Keratinocyte (primary cell): ENCODE measurements at regions not wholly inside any gene's neighbourhood (a gene's known extent, or its start where the extent isn't known, plus 50 kb on each side); places are given as distances from the start of the nearest gene placed in this dataset.

Experiments
- DNase-seq: peaks from one replicate; pipeline ENCODE4 v3.0.0-alpha.2; 2011; ENCODE audit warnings: low read depth, missing footprints, low spot score
- FAIRE-seq: peaks from 2 replicates; lab custom pipeline; 2011; peaks lifted over from hg19 to GRCh38; lab: Jason Lieb, UNC
- H2AFZ ChIP-seq: 2 replicates; pipeline ENCODE4 v1.6.0; 2012; ENCODE audit warnings: low read length, control low read depth, inconsistent platforms; ENCODE audit not compliant: control insufficient read depth
- H3K27ac ChIP-seq: 2 replicates; pipeline ENCODE4 v1.5.1; 2011; ENCODE audit warnings: low read length; ENCODE audit not compliant: control insufficient read depth, insufficient read depth
- H3K27me3 ChIP-seq: 3 replicates; pipeline ENCODE4 v1.6.0; 2011; ENCODE audit warnings: low read length; ENCODE audit not compliant: control insufficient read depth, insufficient read depth; ENCODE audit errors: extremely low read depth
- H3K36me3 ChIP-seq, 2 experiments: 2 replicates in 1 of 2; 3 replicates in 1 of 2; pipeline ENCODE4 v1.5.1; 2011; ENCODE audit warnings: low read length in 2 of 2, mild to moderate bottlenecking in 1 of 2; ENCODE audit not compliant: control insufficient read depth in 2 of 2, insufficient read depth in 2 of 2; ENCODE audit errors: extremely low read depth in 1 of 2
- H3K4me1 ChIP-seq: 3 replicates; pipeline ENCODE4 v1.5.1; 2011; ENCODE audit warnings: low read length; ENCODE audit not compliant: control insufficient read depth, insufficient read depth; ENCODE audit errors: extremely low read depth
- H3K4me2 ChIP-seq: 3 replicates; pipeline ENCODE4 v1.6.0; 2011; ENCODE audit warnings: low read depth, low read length; ENCODE audit not compliant: control insufficient read depth, insufficient read depth; ENCODE audit errors: extremely low read depth
- H3K4me3 ChIP-seq, 3 experiments: fragments of 200-600 bp in 1 of 3; sonication (generic) in 1 of 3; 2 replicates in 2 of 3; 3 replicates in 1 of 3; pipeline ENCODE4 v1.5.1; 2011 to 2016; ENCODE audit warnings: low read length in 3 of 3, mild to moderate bottlenecking in 3 of 3, control low read depth in 2 of 3, inconsistent platforms in 1 of 3, low read depth in 1 of 3, mixed read lengths in 1 of 3, mixed run types in 1 of 3, moderate library complexity in 1 of 3; ENCODE audit not compliant: control insufficient read depth in 2 of 3, insufficient read depth in 2 of 3; ENCODE audit errors: extremely low read depth in 1 of 3
- H3K79me2 ChIP-seq: 2 replicates; pipeline ENCODE4 v1.6.0; 2012; ENCODE audit warnings: low read length; ENCODE audit not compliant: control insufficient read depth, insufficient read depth
- H3K9ac ChIP-seq: 3 replicates; pipeline ENCODE4 v1.6.0; 2011; ENCODE audit warnings: low read length; ENCODE audit not compliant: control insufficient read depth, insufficient read depth; ENCODE audit errors: extremely low read depth
- H3K9me1 ChIP-seq: 3 replicates; pipeline ENCODE4 v1.6.0; 2011; ENCODE audit warnings: low read length; ENCODE audit not compliant: control insufficient read depth, insufficient read depth; ENCODE audit errors: extremely low read depth
- H3K9me3 ChIP-seq: 2 replicates; pipeline ENCODE4 v1.5.1; 2012; ENCODE audit warnings: low read depth, low read length; ENCODE audit not compliant: control insufficient read depth
- H4K20me1 ChIP-seq: 3 replicates; pipeline ENCODE4 v1.6.0; 2011; ENCODE audit warnings: low read length; ENCODE audit not compliant: control insufficient read depth, insufficient read depth; ENCODE audit errors: extremely low read depth
- EZH2 ChIP-seq: IDR thresholded peaks from one replicate; pipeline ENCODE4 v1.6.1; 2012; ENCODE audit warnings: inconsistent platforms, mild to moderate bottlenecking, low read length, moderate library complexity
- dilution Hi-C: fragments of 300-500 bp; cut with MboI; formaldehyde crosslinking; loops from one replicate; pipeline ENCODE4 v1.7.0; 2020; ENCODE audit warnings: low sequenced_read_pairs; ENCODE audit not compliant: extremely low pct_ligation_motif_present
- TF ChIP-seq, protein P1 (sequence below), 3 experiments: IDR thresholded peaks in 1 of 3; conservative IDR thresholded peaks in 1 of 3; optimal IDR thresholded peaks in 1 of 3; 2 replicates in 2 of 3; 3 replicates in 1 of 3; pipeline versions ENCODE3 to v1.5.1; 2011; ENCODE audit warnings: low read length in 3 of 3, mild to moderate bottlenecking in 3 of 3, moderate library complexity in 2 of 3, control low read depth in 1 of 3, inconsistent platforms in 1 of 3; ENCODE audit not compliant: insufficient read depth in 2 of 3; ENCODE audit errors: extremely low read depth in 1 of 3

DNA sequence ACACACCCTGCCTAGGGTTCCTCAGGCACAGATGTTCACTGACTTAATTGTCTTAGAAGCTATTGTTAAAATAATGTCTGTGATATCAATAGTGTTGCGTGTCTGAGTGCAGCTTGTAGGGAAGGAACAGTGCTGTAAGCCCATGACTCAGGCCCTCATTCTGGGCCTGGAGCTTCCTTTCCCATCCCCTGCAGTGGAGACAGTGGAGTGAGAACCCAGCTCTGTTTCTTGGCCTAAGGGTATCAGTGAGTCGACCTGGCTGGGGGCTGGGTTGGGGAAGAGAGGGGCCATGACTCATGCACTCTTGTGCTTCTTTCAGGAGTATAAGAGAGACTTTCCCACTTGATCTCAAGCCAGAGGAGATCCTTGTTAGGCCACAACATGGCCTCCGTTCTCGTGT lies 106.8 kb downstream of the HRH4 start:
- FAIRE-seq (peak; percentile 90), DNase-seq (peak; percentile 84)
- H3K9me1 ChIP-seq: no peaks in the 10 kb centered on the region
- dilution Hi-C loops: no loop called here
- no peaks in the 10 kb centered on the region for H4K20me1 ChIP-seq
- no peaks in the 10 kb centered on the region for H3K9me3 ChIP-seq
- H3K4me1 ChIP-seq: peaks cover 14% of the 10 kb centered on the region
- no peaks in the 10 kb centered on the region for H3K27me3 ChIP-seq
- no peaks in the 10 kb centered on the region for H3K36me3 ChIP-seq
- peak overlapping the region; percentile 69 for H3K9ac ChIP-seq
- no peak overlapping the region for H3K4me3 ChIP-seq
- H3K27ac ChIP-seq: peak overlapping the region; percentile 93
- H3K4me2 ChIP-seq: peak overlapping the region; percentile 60
- no peak for TF ChIP-seq EZH2
- TF ChIP-seq, protein P1, sequence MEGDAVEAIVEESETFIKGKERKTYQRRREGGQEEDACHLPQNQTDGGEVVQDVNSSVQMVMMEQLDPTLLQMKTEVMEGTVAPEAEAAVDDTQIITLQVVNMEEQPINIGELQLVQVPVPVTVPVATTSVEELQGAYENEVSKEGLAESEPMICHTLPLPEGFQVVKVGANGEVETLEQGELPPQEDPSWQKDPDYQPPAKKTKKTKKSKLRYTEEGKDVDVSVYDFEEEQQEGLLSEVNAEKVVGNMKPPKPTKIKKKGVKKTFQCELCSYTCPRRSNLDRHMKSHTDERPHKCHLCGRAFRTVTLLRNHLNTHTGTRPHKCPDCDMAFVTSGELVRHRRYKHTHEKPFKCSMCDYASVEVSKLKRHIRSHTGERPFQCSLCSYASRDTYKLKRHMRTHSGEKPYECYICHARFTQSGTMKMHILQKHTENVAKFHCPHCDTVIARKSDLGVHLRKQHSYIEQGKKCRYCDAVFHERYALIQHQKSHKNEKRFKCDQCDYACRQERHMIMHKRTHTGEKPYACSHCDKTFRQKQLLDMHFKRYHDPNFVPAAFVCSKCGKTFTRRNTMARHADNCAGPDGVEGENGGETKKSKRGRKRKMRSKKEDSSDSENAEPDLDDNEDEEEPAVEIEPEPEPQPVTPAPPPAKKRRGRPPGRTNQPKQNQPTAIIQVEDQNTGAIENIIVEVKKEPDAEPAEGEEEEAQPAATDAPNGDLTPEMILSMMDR (optimal IDR thresholded peaks at IDR 0.05 in 1 of 3, IDR thresholded peaks at IDR 0.05 in 1 of 3, conservative IDR thresholded peaks at IDR 0.05 in 1 of 3; ENCODE audit: extremely low read depth in 1 of 3, insufficient read depth in 2 of 3, low read length in 3 of 3): no peak
- peak overlapping the region; percentile 82 for H2AFZ ChIP-seq
- no peaks in the 10 kb centered on the region for H3K79me2 ChIP-seq

DNA sequence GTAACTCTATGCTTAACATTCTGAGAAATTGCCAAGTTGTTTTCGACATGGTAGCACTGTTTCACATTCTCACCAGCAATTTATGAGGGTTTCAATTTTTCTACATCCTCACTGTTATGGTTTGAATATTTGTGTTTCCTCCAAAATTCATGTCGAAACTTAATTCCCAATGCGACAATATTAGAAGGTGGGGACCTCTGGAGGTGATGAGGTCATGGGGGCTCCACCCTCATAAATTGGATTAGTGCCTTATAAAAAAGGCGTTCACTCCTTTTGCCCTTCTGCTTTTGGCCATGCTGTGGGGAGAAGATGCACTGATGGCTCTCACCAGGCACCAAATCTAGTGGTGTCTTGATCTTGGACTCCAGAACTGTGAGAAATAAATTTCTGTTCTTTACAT lies 110.3 kb downstream of the HRH4 start:
- Histone ChIP-seq H3K4me1 (peaks cover 14% of the 10 kb centered on the region), H3K79me2 (no peaks in the 10 kb centered on the region), H2AFZ (no peak overlapping the region), H4K20me1 (no peaks in the 10 kb centered on the region), H3K27me3 (no peaks in the 10 kb centered on the region), H3K4me3 (no peak overlapping the region), H3K27ac (no peak overlapping the region), H3K4me2 (no peak overlapping the region), H3K9me1 (no peaks in the 10 kb centered on the region), H3K9me3 (peaks cover 2% of the 10 kb centered on the region), H3K9ac (no peak overlapping the region), H3K36me3 (no peaks in the 10 kb centered on the region)
- DNase-seq (no peak), FAIRE-seq (no peak)
- dilution Hi-C loops: no loop called here
- TF ChIP-seq, protein P1 (optimal IDR thresholded peaks at IDR 0.05 in 1 of 3, IDR thresholded peaks at IDR 0.05 in 1 of 3, conservative IDR thresholded peaks at IDR 0.05 in 1 of 3; ENCODE audit: extremely low read depth in 1 of 3, insufficient read depth in 2 of 3, low read length in 3 of 3): no peak
- TF ChIP-seq EZH2: no peak
